ENCODE measurements at regions not wholly inside any gene's neighbourhood (a gene's known extent, or its start where the extent isn't known, plus 50 kb on each side); places are given as distances from the start of the nearest gene placed in this dataset.
"Not testable (repeated sequence)": the region's sequence is repeated elsewhere in the genome, so short reads cannot be mapped to it uniquely, and the experiment has no call there.

DNA sequence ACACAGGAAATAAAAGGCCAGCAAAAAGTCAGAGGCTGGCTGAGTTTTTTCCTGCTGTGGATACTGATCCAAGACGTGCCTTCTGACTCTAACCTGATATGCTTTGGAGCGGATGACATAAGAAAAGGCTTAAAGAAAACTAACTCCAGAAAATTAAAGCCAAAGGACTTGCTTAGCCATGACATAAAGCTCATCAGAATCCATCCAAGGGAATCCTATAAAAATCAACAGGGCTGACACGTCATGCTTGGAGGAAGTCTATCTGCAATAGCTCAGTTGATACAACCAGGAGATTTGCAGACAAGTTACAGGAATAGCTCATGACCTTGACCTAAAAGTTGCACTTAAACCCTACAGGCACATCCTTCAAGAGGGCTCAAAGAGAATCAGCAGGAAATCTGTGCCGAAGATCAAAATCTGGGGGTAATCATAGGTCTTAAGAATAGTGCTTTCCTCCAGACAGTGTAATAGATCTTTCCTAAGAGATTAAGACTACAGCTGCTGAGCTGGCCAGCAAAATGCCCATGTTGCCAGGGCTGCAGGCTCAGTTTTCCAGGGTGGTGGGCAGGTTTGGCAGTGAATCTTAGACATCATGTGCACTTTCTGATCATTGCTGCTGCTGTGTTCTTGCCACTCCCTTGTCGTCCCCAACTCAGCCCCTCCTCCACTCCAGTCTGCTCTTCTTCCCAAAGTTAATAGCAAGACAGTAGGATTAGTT lies 111.5 kb upstream of the SVIL start:
- no peak for DNase-seq

DNA sequence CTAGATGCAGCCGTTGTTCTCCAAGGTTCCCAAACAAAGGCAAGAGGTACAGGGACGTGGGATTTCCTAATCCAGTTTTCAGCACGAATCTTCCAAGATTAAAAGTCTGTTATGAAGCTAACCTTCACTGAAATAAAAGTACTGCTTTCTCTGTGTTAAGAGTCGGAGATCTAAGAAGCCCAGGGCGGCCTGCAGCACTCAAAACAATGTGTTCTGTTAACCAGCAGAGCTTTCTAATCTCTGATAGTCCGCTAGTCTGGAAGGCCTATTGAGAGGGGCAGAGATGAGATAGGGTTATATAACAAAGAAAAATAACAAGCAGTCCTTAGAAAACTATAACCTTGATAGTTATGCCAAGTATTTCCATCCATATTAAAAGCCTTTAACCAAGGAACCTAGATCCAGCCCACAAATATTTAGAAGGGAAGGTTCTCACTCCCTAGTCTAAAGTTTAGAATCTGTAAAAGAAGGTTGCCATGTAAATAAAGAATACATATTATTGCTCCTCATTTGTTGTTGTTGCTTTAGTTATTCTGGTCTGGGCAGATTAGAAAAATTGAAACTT lies 106.3 kb upstream of the SVIL start:
- DNase-seq, result no peak

DNA sequence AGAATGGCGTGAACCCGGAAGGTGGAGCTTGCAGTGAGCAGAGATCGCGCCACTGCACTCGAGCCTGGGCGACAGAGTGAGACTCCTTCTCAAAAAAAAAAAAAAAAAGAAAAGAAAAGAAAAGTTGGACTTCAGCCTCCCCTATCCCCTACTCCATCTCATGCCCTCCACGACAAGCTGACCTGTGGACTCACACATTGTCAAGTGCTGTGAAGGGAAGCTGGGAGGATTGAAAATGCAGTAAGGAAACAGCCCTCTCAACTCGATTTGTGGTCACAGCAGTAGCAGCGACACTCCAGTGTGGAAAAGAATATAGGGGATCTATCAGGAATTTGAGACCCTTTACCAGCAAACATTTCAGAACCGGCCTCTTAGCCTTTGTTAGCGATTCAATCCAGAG lies 103.6 kb upstream of the SVIL start:
- no peak for DNase-seq

DNA sequence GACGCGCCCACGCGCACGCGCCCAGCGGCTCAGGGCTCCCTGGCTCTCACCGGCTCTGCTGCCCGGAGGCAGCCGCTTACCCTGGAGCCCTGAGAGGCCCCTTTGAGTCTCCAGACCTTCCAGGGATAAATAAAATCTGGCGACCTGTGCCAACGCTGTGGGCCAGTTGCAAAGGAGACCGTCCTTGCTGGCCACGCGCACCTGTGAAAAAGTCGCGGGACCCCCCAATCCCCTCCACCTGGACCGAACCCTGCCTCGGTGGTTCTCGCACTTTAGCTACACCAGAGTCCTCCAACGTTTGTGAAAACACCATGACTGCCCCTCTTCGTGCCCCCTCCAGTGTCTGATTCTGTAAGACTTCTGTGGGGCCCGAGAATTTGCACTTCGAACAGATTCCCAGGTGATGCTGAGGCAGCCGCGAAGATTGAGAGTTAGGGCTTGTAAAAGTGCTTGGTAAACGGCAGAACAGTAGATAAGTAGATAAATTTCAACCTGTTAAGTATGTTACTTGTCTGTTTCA lies 102.4 kb upstream of the SVIL start:
- DNase-seq, result no peak

DNA sequence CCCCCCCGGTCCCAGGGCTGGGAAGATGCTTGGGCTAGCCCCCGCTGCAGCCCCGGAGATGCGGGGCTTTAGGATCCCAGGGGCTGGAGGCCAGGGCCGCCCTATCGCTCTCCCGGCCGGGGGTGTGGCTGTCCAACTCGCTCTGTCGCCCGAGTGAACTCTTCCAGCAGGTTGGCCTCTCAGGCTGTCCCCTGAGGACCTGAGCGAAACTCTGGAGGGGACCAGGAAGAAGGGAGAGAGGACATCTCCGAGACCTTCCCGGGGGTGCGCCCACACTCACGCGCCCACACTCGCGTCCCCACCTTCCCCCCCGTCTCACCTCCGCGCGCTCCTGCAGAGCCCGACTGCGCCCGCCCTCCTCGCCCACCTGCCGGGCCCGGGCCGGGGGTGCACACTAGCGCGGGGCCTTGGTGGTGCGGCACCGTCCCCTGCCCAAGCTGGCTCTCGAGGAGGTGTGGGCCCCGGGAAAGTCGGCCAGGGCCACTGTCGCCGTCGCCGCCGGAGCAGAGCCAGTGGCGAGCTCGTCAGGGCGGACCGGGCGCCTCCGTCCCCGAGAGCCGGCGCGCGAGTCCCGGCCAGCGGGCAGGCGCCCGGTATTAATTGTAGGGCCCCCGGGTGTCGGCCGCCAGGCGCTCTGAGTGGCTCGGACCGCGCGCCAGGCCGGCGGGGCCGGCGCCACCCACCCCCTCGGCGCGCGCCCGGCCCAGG lies 101.7 kb upstream of the SVIL start:
- no peak for DNase-seq

DNA sequence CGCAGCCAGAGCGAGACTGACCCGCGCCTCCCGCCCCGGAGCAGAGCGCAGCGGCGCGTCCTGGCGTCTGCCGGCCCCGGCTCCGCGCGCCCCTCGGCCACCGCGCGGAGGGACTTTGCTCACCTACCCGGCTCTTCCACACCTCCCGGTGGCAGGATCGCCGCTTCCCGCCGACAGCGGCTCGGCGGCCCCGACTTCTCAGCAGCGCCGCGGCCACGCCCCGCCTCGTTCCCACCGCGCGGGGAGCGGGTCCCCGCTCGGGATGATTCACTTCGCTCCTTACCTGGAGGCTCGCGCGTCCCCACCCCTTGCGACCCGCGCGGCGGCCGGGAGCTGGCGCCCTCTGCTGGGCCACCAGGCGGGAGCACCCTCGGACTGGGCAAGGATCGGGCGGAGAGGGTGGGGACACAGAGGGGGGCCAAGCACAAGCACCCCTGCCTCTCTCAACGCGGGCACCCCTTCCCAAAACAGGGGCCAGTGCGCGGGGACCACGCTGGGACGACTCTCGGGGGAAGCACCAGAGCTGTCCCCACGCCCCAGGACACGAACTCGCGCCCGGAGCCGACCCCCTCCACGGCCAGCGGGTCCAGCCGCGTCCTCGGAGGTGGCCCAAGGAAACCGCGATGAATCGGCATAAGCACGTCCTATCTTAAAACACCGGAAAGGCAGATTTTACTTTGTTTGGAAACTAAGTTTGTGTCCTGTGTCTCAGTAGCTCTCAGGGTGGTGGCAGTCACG lies 101.0 kb upstream of the SVIL start:
- DNase-seq, result peak; percentile 21

DNA sequence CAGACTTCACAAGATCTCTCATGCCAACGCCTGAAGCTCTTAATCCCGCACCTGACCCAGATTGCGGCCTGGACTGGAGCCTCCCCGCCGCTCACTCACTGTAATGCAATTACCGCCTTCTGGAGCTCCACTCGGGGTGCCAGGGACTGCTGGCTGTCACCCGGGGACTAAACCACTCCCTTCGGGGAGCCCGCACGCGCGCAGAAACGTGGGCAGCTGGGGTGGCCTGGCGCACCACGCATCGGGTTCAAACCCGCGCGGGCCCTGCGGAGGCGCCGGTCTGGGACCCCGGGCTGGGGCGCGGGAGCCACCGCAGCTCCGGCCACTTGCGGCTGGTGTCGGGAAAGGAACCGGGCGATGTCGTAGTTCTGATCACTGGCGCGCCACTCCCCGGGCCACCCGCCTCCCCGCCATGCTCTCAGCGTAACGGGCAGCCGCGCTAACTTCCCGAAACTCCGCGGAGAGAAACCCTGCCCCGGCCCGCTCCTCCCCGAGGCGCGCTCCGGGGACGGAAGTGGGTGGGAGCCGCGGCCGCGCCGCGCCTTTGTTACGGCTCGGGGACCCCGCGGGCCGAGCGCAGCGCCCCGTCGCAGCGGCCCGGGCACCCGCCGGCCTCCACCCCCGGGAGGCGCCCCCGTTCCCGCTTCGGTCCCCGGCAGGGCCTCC lies 100.3 kb upstream of the SVIL start:
- no peak for DNase-seq

DNA sequence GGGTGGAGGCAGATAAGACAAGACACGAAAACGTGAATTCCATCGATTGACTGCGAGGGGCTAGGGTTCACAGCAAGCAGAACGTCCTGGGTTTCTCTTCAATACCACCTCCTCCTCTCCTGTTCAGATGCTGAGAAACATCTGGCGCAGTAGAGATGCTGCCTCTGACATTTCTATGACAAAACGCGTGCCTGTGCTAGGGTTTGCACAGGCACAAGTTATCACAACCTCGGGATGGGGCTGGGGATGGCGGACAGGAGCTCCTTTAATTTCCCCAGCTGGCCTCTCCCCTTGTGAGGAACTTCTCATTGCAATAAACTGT lies 99.8 kb upstream of the SVIL start:
- DNase-seq, result no peak

DNA sequence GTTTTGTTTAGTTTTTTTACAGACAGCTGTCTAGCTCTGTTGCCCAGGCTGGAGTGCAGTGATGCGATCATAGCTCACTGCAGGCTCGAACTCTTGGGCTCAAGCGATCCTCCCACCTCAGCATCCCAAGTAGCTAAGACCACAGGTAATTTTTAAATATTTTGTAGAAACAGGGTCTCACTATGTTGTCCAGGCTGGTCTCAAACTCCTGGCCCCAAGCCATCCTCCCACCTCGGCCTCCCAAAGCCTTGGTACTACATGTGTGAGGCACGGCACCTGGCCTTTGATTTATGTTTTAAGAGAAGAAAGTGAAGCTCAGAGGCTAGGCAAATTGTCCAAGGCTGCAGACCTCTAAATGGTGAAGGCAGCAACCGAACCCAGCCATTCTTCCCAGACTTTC lies 98.6 kb upstream of the SVIL start:
- no peak for DNase-seq

DNA sequence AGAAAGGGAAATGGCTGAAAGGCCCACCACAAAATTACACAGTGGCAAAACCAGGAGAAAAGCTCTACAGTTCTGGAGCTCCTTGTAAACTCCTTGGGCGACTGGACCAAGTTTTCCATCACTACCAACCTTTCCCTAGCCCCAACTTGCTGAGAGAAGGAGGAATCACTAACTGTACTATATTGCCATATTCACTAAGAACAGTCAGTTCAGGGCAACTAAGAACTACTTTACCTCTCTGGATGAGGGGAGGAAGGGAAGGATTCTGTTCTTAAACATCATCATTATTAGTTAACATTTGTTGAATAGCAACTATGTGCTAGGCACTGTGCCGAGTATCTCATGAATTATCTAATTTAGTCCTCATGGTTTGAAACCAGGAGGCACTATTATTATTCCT lies 98.1 kb upstream of the SVIL start:
- DNase-seq, result no peak

DNA sequence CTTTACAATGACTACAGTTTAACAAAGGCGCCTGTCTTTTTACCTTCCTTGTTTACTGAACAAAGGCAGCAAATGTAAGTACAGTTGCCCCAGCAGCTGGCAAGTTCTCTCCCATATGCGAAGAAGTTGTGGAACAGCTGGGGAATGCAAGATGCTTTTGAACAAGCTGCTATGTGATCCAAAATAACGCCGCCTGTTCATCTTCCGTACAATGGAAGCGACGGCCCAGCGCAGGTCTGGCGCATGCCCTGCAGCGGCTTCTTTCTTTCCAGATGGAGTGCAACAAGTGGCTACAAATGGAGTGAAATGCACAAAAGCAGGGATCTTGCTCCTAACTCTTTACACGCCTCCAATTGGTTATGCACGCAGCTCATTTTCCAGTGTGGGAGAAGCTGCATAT lies 97.0 kb upstream of the SVIL start:
- DNase-seq, result no peak

DNA sequence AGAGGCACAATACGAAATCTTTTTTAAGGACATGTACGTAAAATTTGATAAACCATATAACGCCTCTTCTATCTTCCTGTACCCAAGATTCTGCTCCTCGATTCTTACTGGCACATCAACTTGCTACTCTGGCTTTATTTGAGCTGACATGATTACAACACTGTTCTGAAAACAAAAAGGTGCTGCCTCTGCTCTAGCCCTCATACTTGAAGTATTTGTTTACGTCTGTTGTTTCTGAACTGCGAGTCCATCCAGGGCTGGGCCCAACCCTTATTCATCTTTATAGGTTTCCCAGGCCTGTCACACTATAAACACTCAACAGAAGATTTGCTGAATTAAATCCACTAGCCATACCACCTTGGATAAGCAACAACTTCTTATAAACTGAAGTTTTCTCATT lies 96.2 kb upstream of the SVIL start:
- DNase-seq, result no peak

DNA sequence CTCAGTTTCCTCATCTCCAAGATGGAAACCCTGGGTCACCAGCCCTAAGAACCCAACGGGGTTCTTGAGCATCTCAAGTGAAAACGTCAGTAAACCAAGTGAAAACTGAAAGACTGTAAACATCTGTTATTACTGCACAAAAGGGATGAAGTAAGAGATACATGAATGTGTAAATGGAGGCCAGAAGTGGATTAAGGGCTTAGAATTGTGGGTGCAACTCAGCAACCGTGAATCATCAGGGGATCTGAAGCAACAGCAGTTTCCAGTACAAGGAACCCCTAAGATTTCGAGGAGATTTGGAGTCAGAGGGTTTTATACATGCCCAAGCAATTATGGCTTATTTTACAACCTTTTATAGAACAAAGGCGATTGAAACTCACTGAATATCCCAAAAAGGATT lies 95.7 kb upstream of the SVIL start:
- no peak for DNase-seq

DNA sequence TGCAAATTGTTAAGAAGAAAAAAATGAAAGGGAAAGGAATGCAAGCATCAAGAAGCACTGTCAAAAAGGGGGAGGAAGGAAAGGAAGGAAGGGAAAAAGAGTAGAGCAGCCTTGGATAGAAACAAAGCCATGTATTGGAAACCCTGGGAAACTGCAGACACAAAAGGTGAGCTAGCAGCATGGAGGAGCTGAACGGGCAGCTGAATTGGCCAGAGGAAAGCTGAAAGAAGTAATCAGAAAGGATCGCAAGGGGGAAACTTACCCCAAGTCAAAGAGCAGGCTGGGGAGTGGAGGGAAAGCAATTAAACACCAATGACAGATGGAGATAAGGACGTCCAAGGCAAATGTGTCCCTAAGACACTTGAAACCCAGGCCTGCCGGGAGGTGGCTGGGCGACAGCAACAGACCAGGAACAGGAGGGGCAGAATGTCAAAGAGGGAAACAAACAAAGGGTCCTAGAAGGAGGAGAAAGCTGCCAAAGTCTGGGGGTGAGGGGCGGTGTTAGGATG lies 93.8 kb upstream of the SVIL start:
- DNase-seq, result no peak

DNA sequence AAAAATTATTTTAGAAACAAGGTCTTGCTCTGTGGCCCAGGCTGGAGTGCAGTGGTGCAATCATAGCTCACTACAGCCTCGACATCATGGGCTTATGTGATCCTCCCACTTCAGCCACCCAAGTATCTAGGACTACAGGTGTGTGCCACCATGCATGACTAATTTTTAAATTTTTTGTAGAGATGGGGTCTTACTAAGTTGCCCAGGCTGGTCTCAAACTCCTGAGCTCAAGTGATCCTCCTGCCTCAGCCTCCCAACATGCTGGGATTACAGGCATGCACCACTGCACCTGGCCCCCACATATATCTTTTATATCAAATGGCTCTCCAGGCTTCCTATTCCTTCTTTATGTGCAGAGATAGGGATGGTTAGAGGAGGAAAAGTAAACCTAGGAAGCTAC lies 91.2 kb upstream of the SVIL start:
- not testable (repeated sequence) for DNase-seq

DNA sequence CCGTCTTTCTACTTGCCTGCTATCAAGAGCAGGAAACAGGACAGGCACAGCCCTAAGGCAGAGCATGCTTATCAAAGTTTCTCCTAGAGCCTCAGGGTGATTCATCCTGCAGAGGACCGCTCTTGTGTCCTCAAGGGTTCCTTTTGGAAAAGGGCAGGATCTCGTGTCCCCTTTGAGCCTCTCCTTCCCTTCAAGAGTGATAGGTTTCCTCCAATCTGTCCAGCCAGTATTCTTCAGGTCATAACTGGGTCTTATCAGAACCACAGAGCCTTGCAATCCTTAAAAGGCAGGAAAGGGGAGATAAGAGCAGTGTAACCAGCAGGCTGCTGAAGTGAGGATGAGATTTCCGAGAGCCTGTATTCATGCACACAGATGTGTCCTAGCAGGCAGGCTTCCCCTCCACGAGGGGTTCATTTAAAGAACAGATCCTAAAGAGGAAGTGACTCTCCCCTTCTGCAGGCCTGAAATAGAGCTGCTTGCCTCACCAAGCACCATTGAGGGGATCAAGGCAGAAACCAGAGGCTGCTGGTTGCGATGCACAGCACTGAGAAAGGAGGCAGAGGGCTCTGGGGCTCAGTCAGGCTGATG lies 90.5 kb upstream of the SVIL start:
- no peak for DNase-seq

DNA sequence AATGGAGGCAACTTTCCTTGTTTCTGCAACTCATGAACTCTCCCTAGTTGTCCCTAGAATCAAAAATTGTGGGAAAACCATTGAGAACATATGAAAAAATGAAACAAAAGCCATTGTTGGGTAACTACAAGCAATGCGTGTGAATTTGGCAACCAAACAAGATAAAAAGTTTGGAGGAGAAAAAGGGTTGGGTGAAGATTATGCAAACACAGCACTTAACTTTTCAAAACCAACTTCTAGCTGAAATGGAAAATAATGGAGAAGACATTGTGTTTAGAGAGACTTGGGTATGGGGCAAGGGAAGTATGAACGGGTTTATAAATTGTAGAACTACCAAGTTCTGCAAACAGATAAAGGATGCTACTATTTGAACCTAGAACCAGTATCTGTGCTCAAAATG lies 89.0 kb upstream of the SVIL start:
- no peak for DNase-seq

DNA sequence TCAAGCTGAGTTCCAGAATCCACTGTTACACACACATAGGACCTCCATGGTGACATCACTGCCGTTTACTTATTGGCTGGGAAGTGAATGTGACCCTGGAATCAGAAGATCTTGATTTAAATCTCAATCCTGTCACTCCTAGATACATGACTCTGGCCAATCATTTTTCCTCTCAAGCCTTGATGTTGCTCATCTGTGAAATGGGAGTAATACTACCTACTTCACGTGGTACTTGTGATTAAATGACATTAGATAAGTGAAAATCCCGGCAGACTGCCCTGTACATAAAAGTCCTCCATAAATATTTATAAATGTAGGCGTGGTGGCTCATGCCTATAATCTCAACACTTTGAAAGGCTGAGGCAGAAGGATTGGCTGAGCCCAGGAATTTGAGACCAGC lies 88.0 kb upstream of the SVIL start:
- no peak for DNase-seq

DNA sequence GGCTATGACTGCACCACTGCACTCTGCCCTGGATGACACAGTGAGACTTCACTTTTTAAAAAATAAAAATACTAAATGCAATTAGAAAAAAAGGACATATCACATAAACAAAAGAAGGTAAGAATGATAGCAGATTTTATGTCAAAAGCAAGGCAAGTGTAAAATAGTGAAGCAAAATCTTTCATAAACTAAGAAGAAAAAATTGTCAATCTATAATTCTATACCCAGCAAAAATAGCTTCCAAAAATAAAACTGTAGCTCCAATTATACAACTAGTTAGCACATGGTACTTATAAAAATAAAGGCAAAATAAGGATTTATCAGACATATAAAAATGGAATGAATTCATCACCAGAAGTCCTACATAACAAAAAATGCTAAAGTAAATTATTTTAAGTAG lies 85.4 kb upstream of the SVIL start:
- DNase-seq, result no peak

DNA sequence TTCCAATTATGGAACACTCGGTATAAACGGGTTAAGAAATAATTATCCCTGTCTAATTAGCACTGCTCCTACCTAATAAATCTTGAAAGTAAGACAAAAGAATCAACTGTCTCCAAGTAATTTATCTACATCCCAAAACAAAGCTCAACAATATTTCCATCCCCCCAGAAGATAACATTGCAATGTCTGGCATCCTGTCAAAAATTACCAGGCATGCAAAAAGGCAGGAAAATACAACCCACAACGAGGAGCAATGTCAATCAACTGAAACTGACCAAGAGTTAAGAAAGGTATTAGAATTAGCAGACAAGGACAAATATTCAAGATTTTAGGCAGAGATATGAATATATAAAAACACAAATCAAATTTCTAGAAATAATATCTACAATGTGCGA lies 84.5 kb upstream of the SVIL start:
- DNase-seq, result no peak

DNA sequence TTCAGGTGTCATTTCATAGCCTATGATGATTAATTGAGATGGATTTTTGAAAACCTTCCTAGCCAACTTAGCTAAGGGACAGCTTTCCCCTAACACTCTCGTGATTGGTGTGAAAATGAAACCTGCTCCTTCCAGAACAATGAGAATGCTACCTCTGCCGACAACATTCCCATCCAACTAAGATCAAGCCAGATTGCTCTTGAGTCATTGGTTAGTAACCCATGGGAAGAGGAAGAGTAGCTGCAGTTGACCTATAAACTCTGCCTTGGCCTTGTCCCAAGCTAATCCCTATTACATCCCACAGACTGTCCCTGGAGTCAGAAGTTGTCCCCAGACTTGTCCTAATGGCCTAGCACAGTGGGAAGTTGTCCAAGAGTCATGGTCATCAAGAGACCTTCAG lies 80.5 kb upstream of the SVIL start:
- DNase-seq, result no peak

DNA sequence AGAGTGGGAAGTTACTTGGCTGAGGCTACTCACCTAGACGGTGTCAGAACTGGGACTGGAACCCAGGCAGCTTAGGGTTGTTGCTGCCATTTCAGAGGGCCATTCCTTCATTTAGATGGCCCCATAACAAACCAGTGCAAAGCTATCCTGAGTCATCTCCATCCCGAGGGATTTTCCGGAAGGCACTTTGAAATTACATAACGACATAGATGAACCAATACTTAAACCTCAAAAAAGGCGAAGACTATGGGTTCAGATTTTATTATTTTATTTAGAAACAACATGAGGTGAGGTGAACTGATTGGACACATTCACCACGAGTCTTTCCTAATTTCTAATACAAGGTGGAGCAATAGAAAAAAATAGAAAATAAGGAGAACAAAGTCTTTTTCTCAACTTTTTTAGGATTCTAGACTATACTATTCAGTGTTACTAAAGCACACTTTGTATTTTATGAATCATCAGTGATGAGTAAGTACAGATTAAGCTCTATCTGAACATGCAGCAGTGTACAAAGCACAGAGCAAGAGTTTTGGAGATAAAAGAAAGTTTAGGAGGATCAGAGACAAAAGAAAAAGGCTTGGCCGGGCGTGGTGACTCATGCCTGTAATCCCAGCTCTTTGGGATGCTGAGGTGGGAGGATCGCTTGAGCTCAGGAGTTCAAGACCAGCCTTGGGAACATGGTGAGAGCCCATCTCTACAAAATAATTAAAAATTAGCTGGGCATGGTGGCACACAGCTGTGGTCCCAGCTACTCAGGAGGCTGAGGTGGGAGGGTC lies 79.5 kb upstream of the SVIL start:
- no peak for DNase-seq

Data from NCI-H1436 treated with DMSO at 0.1 percent for 48 hours (cell line).